ENCODE measurements at regions not wholly inside any gene's neighbourhood (a gene's known extent, or its start where the extent isn't known, plus 50 kb on each side); places are given as distances from the start of the nearest gene placed in this dataset.

- H3K27ac Mint-ChIP-seq (ENCODE audit: unreplicated experiment): no peak overlapping the region
- no TSS peak for BruUV-seq (replicated peaks)
- no peaks in the 10 kb centered on the region for H3K9me3 ChIP-seq
- H3K4me3 ChIP-seq (ENCODE audit: low read depth, low read length): no peak overlapping the region
- H3K4me1 Mint-ChIP-seq (ENCODE audit: low read depth, unreplicated experiment): no peaks in the 10 kb centered on the region
- no peaks in the 10 kb centered on the region for H3K9me3 Mint-ChIP-seq (ENCODE audit: unreplicated experiment)
- H3K4me1 ChIP-seq: no peaks in the 10 kb centered on the region
- TF ChIP-seq CTCF (IDR thresholded peaks at IDR 0.05; ENCODE audit: insufficient read depth in 1 of 2, low read depth in 1 of 2, low read length in 1 of 2, severe bottlenecking in 1 of 2, unreplicated experiment in 1 of 2): no peak
- H3K4me3 Mint-ChIP-seq (ENCODE audit: unreplicated experiment): no peak overlapping the region
- H3K27me3 ChIP-seq (replicated peaks; ENCODE audit: control insufficient read depth, insufficient read depth, low read length): no peaks in the 10 kb centered on the region; the same call in 1 of the 2 replicates
- ChIA-PET POLR2A (no interaction called here), CTCF (no interaction called here)
- no peaks in the 10 kb centered on the region for H3K36me3 Mint-ChIP-seq (ENCODE audit: insufficient read depth, unreplicated experiment)
- intact Hi-C loops (cut with micrococcal nuclease; ENCODE audit: unreplicated experiment): no loop called here
- peaks cover 17% of the 10 kb centered on the region for H3K27me3 Mint-ChIP-seq (ENCODE audit: insufficient read depth, unreplicated experiment)
- no peak for DNase-seq
- H3K36me3 ChIP-seq (ENCODE audit: control insufficient read depth, insufficient read depth, low read length): no peaks in the 10 kb centered on the region
Measured at GRCh38 chr1:34376531-34376930, 199.8 kb downstream of the C1orf94 start.

GRCh38 chr1:34378968-34379856, 202.5 kb downstream of the C1orf94 start:
- no peak for TF ChIP-seq CTCF (IDR thresholded peaks at IDR 0.05; ENCODE audit: insufficient read depth in 1 of 2, low read depth in 1 of 2, low read length in 1 of 2, severe bottlenecking in 1 of 2, unreplicated experiment in 1 of 2)
- BruUV-seq (replicated peaks): no TSS peak

GRCh38 chr1:34379911-34380310, 203.2 kb downstream of the C1orf94 start:
- no peaks in the 10 kb centered on the region for H3K36me3 ChIP-seq (ENCODE audit: control insufficient read depth, insufficient read depth, low read length)
- no peaks in the 10 kb centered on the region for H3K36me3 Mint-ChIP-seq (ENCODE audit: insufficient read depth, unreplicated experiment)
- ChIA-PET CTCF (no interaction called here), POLR2A (no interaction called here)
- H3K9me3 ChIP-seq: no peaks in the 10 kb centered on the region
- no peak for TF ChIP-seq CTCF (IDR thresholded peaks at IDR 0.05; ENCODE audit: insufficient read depth in 1 of 2, low read depth in 1 of 2, low read length in 1 of 2, severe bottlenecking in 1 of 2, unreplicated experiment in 1 of 2)
- no peaks in the 10 kb centered on the region for H3K9me3 Mint-ChIP-seq (ENCODE audit: unreplicated experiment)
- intact Hi-C loops (cut with micrococcal nuclease; ENCODE audit: unreplicated experiment): no loop called here
- no peak for DNase-seq
- H3K4me1 ChIP-seq: no peaks in the 10 kb centered on the region
- H3K4me3 ChIP-seq (ENCODE audit: low read depth, low read length): no peak overlapping the region
- no peak overlapping the region for H3K4me3 Mint-ChIP-seq (ENCODE audit: unreplicated experiment)
- no TSS peak for BruUV-seq (replicated peaks)
- no peak overlapping the region for H3K27ac Mint-ChIP-seq (ENCODE audit: unreplicated experiment)
- peaks cover 15% of the 10 kb centered on the region for H3K27me3 Mint-ChIP-seq (ENCODE audit: insufficient read depth, unreplicated experiment)
- no peaks in the 10 kb centered on the region for H3K27me3 ChIP-seq (replicated peaks; ENCODE audit: control insufficient read depth, insufficient read depth, low read length)
- H3K4me1 Mint-ChIP-seq (ENCODE audit: low read depth, unreplicated experiment): no peaks in the 10 kb centered on the region

More at GRCh38 chr1:34378968-34379856, 202.5 kb downstream of the C1orf94 start:
- no peak for DNase-seq
- Mint-ChIP-seq H3K4me3 (ENCODE audit: unreplicated experiment) (no peak overlapping the region), H3K27me3 (ENCODE audit: insufficient read depth, unreplicated experiment) (peaks cover 15% of the 10 kb centered on the region), H3K27ac (ENCODE audit: unreplicated experiment) (no peak overlapping the region), H3K4me1 (ENCODE audit: low read depth, unreplicated experiment) (no peaks in the 10 kb centered on the region), H3K36me3 (ENCODE audit: insufficient read depth, unreplicated experiment) (no peaks in the 10 kb centered on the region), H3K9me3 (ENCODE audit: unreplicated experiment) (no peaks in the 10 kb centered on the region)
- Histone ChIP-seq H3K4me1 (no peaks in the 10 kb centered on the region), H3K9me3 (no peaks in the 10 kb centered on the region), H3K36me3 (ENCODE audit: control insufficient read depth, insufficient read depth, low read length) (no peaks in the 10 kb centered on the region), H3K27me3 (replicated peaks; ENCODE audit: control insufficient read depth, insufficient read depth, low read length) (no peaks in the 10 kb centered on the region), H3K4me3 (ENCODE audit: low read depth, low read length) (no peak overlapping the region)
- CTCF ChIA-PET: no interaction called here
- intact Hi-C loops (cut with micrococcal nuclease; ENCODE audit: unreplicated experiment): no loop called here
- POLR2A ChIA-PET: no interaction called here
